ENCODE measurements at regions not wholly inside any gene's neighbourhood (a gene's known extent, or its start where the extent isn't known, plus 50 kb on each side); places are given as distances from the start of the nearest gene placed in this dataset.

GRCh38 chr12:12020762-12021161, 50.0 kb upstream of the BCL2L14 start:
- H3K4me1 ChIP-seq (ENCODE audit: control insufficient read depth, insufficient read depth, low read length), result no peaks in the 10 kb centered on the region
- H3K4me3 ChIP-seq (ENCODE audit: low read depth, low read length), result no peak overlapping the region
- TF ChIP-seq TCF7L2 (IDR thresholded peaks at IDR 0.05; ENCODE audit: borderline replicate concordance, low read depth, low read length) (no peak), ZSCAN4 (tag by site-specific recombination; IDR thresholded peaks at IDR 0.05) (no peak), RBAK (tag by site-specific recombination; IDR thresholded peaks at IDR 0.05) (no peak), ZNF169 (tag by site-specific recombination; IDR thresholded peaks at IDR 0.05) (no peak)
- ChIA-PET CTCF (interaction anchor here (2.1 kb wide), 1 partner anchor 12 kb away, joined by 6 read pairs; no protein-coding TSS in a partner anchor), POLR2A (no interaction called here)
- no peaks in the 10 kb centered on the region for H3K36me3 ChIP-seq (ENCODE audit: control insufficient read depth in 2 of 2, insufficient read depth in 1 of 2, low read length in 2 of 2)
- H3K9me3 ChIP-seq (ENCODE audit: control insufficient read depth, insufficient read depth, low read depth, low read length), result no peaks in the 10 kb centered on the region
- no peak overlapping the region for H3K27ac ChIP-seq (ENCODE audit: extremely low read depth, low read depth, low read length)
